ENCODE measurements at regions not wholly inside any gene's neighbourhood (a gene's known extent, or its start where the extent isn't known, plus 50 kb on each side); places are given as distances from the start of the nearest gene placed in this dataset.

DNA sequence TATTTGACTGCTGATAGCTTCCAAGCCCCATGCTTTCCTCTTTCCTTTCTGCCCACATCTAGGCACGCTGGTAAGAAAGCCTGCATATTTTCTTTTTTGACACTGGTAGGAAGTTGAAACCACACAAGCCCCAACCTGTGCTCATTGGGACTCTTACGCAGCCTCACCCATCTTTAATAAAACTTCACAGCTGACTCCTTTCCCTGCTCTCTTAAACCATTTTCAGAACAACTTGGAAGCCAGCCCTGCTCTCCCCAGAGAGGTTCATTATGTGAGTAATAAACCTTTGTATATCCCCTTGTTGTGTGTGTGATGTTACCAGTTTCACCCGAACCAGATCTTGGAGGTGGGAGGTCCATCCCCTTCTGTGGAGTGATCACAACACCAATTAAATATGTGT, 268.4 kb downstream of the GPD2 start:
- no peak for TF ChIP-seq POLR2A (IDR thresholded peaks at IDR 0.05)
- no peak for TF ChIP-seq CTCF (IDR thresholded peaks at IDR 0.05)

Data from testis (tissue), 2 donors.